K562 (cell line): ENCODE measurements at regions not wholly inside any gene's neighbourhood (a gene's known extent, or its start where the extent isn't known, plus 50 kb on each side); places are given as distances from the start of the nearest gene placed in this dataset.
A peak's percentile ranks its signal among the peaks of the same experiment; 100 is the strongest.

Experiments
- ATAC-seq: fragments of 200-7000 bp; cut with Tn5 transposase; 3 replicates; pipeline ENCODE4 v1.9.1; 2020; ENCODE audit warnings: moderate library complexity
- BruUV-seq: library from RNA; stranded (reverse); fragments of 400-500 nt; replicated peaks from 2 replicates; lab custom pipeline; 2021; lab: Mats Ljungman, UMichigan
- CTCF ChIA-PET: fragments of 300-600 bp; formaldehyde crosslinking; extraction: SDS; loops from one replicate; lab custom pipeline; 2021; ENCODE audit warnings: low intra/inter-chr PET ratio; lab: Yijun Ruan, JAX
- POLR2A ChIA-PET: fragments of 300-600, 350-650 bp; sonication (Branson Sonifier 250); formaldehyde crosslinking; extraction: SDS; loops from one replicate; lab custom pipeline; 2021; ENCODE audit warnings: antibody characterized with exemption, inconsistent platforms; lab: Yijun Ruan, JAX
- DNase-seq, 4 experiments: peaks; one replicate each; pipeline versions ENCODE4 v3.0.0 to v3.0.0-alpha.2; 2011 to 2018; ENCODE audit warnings: low spot score in 3 of 4, mixed read lengths in 3 of 4; ENCODE audit errors: extremely low read depth in 1 of 4
- FAIRE-seq: peaks from 2 replicates; lab custom pipeline; 2011; peaks lifted over from hg19 to GRCh38; lab: Jason Lieb, UNC
- H2AFZ ChIP-seq: 2 replicates; pipeline ENCODE4 v1.6.0; 2011; ENCODE audit warnings: low read depth, low read length, control low read depth, inconsistent platforms
- H3K27ac ChIP-seq: fragments of 200-600 bp; 3 replicates; pipeline ENCODE4 v1.8.0; 2011; ENCODE audit warnings: low read depth, mild to moderate bottlenecking, control low read depth, inconsistent platforms, low read length, moderate library complexity, mixed read lengths; ENCODE audit errors: extremely low read depth
- H3K27me3 ChIP-seq, 2 experiments: fragments of 300-600 bp in 1 of 2; 2 replicates in 1 of 2; 3 replicates in 1 of 2; pipeline versions ENCODE4 v1.6.0 to v1.8.0; 2011; ENCODE audit warnings: inconsistent platforms in 2 of 2, low read length in 2 of 2, mild to moderate bottlenecking in 1 of 2, mixed read lengths in 1 of 2, moderate library complexity in 1 of 2; ENCODE audit not compliant: control insufficient read depth in 2 of 2, insufficient read depth in 2 of 2
- H3K36me3 ChIP-seq: fragments of 300-600 bp; 3 replicates; pipeline ENCODE4 v1.8.0; 2011; ENCODE audit warnings: mild to moderate bottlenecking, low read length, inconsistent platforms; ENCODE audit not compliant: control insufficient read depth, insufficient read depth
- H3K4me1 ChIP-seq, 2 experiments: fragments of 200-600 bp in 1 of 2; replicated peaks in 1 of 2; 2 replicates in 1 of 2; 3 replicates in 1 of 2; pipeline versions ENCODE4 v1.5.1 to v1.8.0; 2011; ENCODE audit warnings: inconsistent platforms in 2 of 2, low read length in 2 of 2, mild to moderate bottlenecking in 1 of 2, mixed read lengths in 1 of 2, moderate library complexity in 1 of 2; ENCODE audit not compliant: control insufficient read depth in 2 of 2, insufficient read depth in 2 of 2
- H3K4me2 ChIP-seq: 2 replicates; pipeline ENCODE4 v1.6.1; 2011; ENCODE audit warnings: low read length, control low read depth, inconsistent platforms, mixed read lengths; ENCODE audit not compliant: insufficient read depth
- H3K4me3 ChIP-seq: fragments of 200-600 bp; sonication (generic), shearing (Covaris generic); 2 replicates; pipeline ENCODE4 v1.5.1; 2016; ENCODE audit warnings: control low read depth, inconsistent platforms
- H3K79me2 ChIP-seq: fragments of 200-600 bp; 3 replicates; pipeline ENCODE4 v1.8.0; 2011; ENCODE audit warnings: low read length, inconsistent platforms; ENCODE audit not compliant: control insufficient read depth, insufficient read depth
- H3K9ac ChIP-seq, 2 experiments: 2 replicates each; pipeline versions ENCODE4 v1.6.0 to v1.6.1; 2011; ENCODE audit warnings: low read depth in 2 of 2, low read length in 2 of 2, control low read depth in 1 of 2, inconsistent platforms in 1 of 2, mild to moderate bottlenecking in 1 of 2, mixed read lengths in 1 of 2; ENCODE audit not compliant: insufficient read depth in 1 of 2
- H3K9me1 ChIP-seq: one replicate; pipeline ENCODE4 v1.6.0; 2011; ENCODE audit warnings: inconsistent platforms, mild to moderate bottlenecking, low read length, moderate library complexity; ENCODE audit not compliant: control insufficient read depth, insufficient read depth
- H3K9me3 ChIP-seq: replicated peaks from 2 replicates; pipeline ENCODE4 v1.5.1; 2011; ENCODE audit warnings: low read depth, low read length, inconsistent platforms; ENCODE audit not compliant: control insufficient read depth, insufficient read depth
- H4K20me1 ChIP-seq: replicated peaks from 2 replicates; pipeline ENCODE4 v1.6.1; 2011; ENCODE audit warnings: low read length, inconsistent platforms, mixed read lengths; ENCODE audit not compliant: control insufficient read depth, insufficient read depth
- CEBPG ChIP-seq, 3 experiments: fragments of 200-800 bp in 1 of 3; sonication (Bioruptor generic) in 1 of 3; sonication (generic) in 1 of 3; formaldehyde crosslinking in 1 of 3; IDR thresholded peaks in 2 of 3; conservative IDR thresholded peaks in 1 of 3; 2 replicates each; pipeline versions ENCODE4 v1.6.1 to v1.8.0; 2016 to 2022; ENCODE audit warnings: missing compliant biosample characterization in 2 of 3, missing genetic modification characterization in 2 of 3, mild to moderate bottlenecking in 1 of 3, missing genetic modification reagents in 1 of 3
- KLF13 ChIP-seq: fragments of 450-650 bp; IDR thresholded peaks from 2 replicates; pipeline ENCODE4 v1.6.1; 2016; ENCODE audit warnings: missing genetic modification characterization, low read depth, mild to moderate bottlenecking, missing compliant biosample characterization, moderate library complexity, borderline replicate concordance
- NR2C1 ChIP-seq, 2 experiments: fragments of 450-650 bp; IDR thresholded peaks; 2 replicates each; pipeline ENCODE4 v1.6.1; 2017; ENCODE audit warnings: mild to moderate bottlenecking in 2 of 2, antibody characterized with exemption in 1 of 2, inconsistent platforms in 1 of 2, missing compliant biosample characterization in 1 of 2, missing genetic modification characterization in 1 of 2
- YBX1 ChIP-seq: fragments of 450-650 bp; IDR thresholded peaks from 2 replicates; pipeline ENCODE4 v1.7.1; 2016; ENCODE audit warnings: mild to moderate bottlenecking
- ZFPM2 ChIP-seq: fragments of 250-450 bp; sonication (Bioruptor Pico); IDR thresholded peaks from 2 replicates; pipeline ENCODE4 v1.5.1; 2022; ENCODE audit warnings: mild to moderate bottlenecking
- ZNF311 ChIP-seq: fragments of 250-450 bp; sonication (Bioruptor Pico); IDR thresholded peaks from 2 replicates; pipeline ENCODE4 v1.4.0; 2020; ENCODE audit warnings: mild to moderate bottlenecking, moderate library complexity
- WGBS: fragments of 100-300 bp; shearing (Covaris generic); methylation state at CpG from one replicate; pipeline ENCODE4 v1.1.6; 2016; ENCODE audit warnings: low coverage, mixed read lengths; ENCODE audit not compliant: insufficient coverage; ENCODE audit errors: missing lambda C conversion rate; 5-methylcytosine and 5-hydroxymethylcytosine counted together
- in situ Hi-C: fragments of 300-500 bp; cut with MboI; formaldehyde crosslinking; loops from 4 replicates; pipeline ENCODE4 v1.15.0; 2018; ENCODE audit warnings: inconsistent platforms, mixed read lengths
- intact Hi-C: fragments of 100-400 bp; cut with micrococcal nuclease; formaldehyde crosslinking; loops from 2 replicates; pipeline ENCODE4 v1.14.2; 2022
- TF ChIP-seq, protein P1 (sequence below): fragments of 200-800 bp; sonication (Bioruptor generic); IDR thresholded peaks from 2 replicates; pipeline ENCODE4 v1.6.1; 2017; ENCODE audit warnings: missing genetic modification characterization, missing compliant biosample characterization
- TF ChIP-seq, protein P2 (sequence below): sonication (generic); formaldehyde crosslinking; IDR thresholded peaks from 2 replicates; pipeline ENCODE4 v1.8.1; 2023; ENCODE audit warnings: mild to moderate bottlenecking, missing genetic modification reagents, moderate library complexity
- TF ChIP-seq, protein P3 (sequence below): fragments of 250-450 bp; sonication (Bioruptor Pico); IDR thresholded peaks from 2 replicates; pipeline ENCODE4 v1.4.0; 2020; ENCODE audit warnings: borderline replicate concordance

DNA sequence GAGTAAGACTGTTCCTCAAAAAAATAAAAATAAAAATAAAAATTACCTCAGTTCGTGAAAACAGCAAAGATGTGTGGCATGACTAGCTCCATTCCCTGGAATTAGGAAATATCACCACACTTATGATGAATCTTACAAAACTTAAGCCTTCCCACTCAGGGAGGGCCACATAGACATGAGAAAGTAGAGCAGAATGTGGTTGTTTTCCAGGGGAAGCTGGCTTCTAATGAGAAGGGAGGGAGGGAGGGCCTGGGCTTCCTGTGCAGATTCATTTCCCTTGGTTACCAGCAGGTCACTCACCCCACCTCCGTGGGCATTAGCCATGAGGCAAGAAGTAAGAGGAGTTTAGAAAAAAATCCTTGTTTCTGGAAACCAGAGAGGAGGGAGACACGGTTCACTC lies 95.9 kb upstream of the RMDN2 start:
- H4K20me1 ChIP-seq = no peaks in the 10 kb centered on the region
- H3K36me3 ChIP-seq = no peaks in the 10 kb centered on the region
- no peak for DNase-seq
- WGBS = 3% methylated on average over 3 of the region's 3 CpGs
- CTCF ChIA-PET = no interaction called here
- intact Hi-C loops = no loop called here
- no peak overlapping the region for H3K9ac ChIP-seq
- no peak for TF ChIP-seq YBX1
- TF ChIP-seq, protein P1, sequence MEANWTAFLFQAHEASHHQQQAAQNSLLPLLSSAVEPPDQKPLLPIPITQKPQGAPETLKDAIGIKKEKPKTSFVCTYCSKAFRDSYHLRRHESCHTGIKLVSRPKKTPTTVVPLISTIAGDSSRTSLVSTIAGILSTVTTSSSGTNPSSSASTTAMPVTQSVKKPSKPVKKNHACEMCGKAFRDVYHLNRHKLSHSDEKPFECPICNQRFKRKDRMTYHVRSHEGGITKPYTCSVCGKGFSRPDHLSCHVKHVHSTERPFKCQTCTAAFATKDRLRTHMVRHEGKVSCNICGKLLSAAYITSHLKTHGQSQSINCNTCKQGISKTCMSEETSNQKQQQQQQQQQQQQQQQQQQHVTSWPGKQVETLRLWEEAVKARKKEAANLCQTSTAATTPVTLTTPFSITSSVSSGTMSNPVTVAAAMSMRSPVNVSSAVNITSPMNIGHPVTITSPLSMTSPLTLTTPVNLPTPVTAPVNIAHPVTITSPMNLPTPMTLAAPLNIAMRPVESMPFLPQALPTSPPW = 0 out of 2 replicates have a peak, but pooled peaks have one; percentile 27
- TF ChIP-seq, all 486 proteins: peak for 1
- Histone ChIP-seq H3K9me1 (no peaks in the 10 kb centered on the region), H3K4me2 (no peak overlapping the region), H3K79me2 (no peaks in the 10 kb centered on the region), H3K4me3 (no peak overlapping the region), H3K9me3 (no peaks in the 10 kb centered on the region), H3K4me1 (no peaks in the 10 kb centered on the region; a peak in 1 of 5 replicates), H2AFZ (no peak overlapping the region), H3K27ac (no peak overlapping the region), H3K27me3 (peaks cover 0 to 3% of the 10 kb centered on the region in 2 experiments; a peak in 2 of 5 replicates)
- FAIRE-seq (no peak), ATAC-seq (no peak)
- no TSS peak for BruUV-seq
- POLR2A ChIA-PET = no interaction called here
- in situ Hi-C loops = no loop called here

DNA sequence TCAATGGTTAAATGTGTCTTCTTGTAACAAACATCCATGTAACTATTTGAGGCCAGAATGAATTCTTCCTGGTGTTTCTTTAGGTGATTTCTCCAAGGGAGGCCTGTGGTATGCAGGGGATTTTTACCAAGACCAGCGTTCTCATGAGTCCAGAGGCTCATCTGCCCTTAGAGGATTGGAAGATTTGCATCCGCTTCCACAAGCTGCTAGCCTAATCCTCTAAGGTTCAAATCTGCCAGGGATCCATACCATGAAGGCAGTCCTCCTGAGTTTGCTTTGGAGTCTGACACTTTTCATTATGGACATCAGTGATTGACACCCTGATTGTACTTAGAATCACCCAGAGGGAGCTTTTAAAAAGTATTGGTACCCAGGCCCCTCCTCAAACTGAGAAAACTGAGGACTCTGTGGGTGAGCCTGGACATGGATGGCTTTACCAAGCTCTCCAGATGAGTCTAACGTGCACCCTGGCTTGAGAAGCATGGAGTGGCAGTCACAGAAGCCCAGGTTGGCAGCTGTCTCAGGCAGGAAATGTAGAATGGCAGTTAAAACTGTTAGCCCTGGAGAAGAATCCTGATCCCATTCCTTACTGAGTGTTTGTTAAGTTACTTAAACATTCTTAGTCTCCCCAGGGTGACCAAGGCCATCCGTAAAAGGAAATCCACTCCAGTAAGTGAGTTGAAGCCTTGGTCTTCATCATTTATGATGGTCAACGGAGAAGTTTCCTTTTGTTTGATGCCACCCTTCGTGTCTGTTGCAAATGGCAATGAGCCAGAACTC lies 95.3 kb upstream of the RMDN2 start:
- BruUV-seq = no TSS peak
- intact Hi-C loops = loop anchor here (5.0 kb wide), 1 partner anchor 47 kb away; no protein-coding TSS in a partner anchor
- ChIA-PET POLR2A (no interaction called here), CTCF (no interaction called here)
- WGBS = 5% methylated on average over 5 of the region's 6 CpGs
- no peak overlapping the region for H3K4me3 ChIP-seq
- H3K27me3 ChIP-seq = peaks cover 0 to 3% of the 10 kb centered on the region in 2 experiments; a peak in 2 of 5 replicates
- no peak overlapping the region for H3K27ac ChIP-seq
- H3K79me2 ChIP-seq = no peaks in the 10 kb centered on the region
- no peak overlapping the region for H3K9ac ChIP-seq
- H3K4me2 ChIP-seq = no peak overlapping the region
- H3K4me1 ChIP-seq = no peaks in the 10 kb centered on the region
- no peaks in the 10 kb centered on the region for H4K20me1 ChIP-seq
- no peaks in the 10 kb centered on the region for H3K9me1 ChIP-seq
- no peaks in the 10 kb centered on the region for H3K36me3 ChIP-seq
- ATAC-seq (no peak), FAIRE-seq (no peak), DNase-seq (no peak)
- H3K9me3 ChIP-seq = no peaks in the 10 kb centered on the region
- in situ Hi-C loops = loop anchor here (5.0 kb wide), 1 partner anchor 433 kb away; no protein-coding TSS in a partner anchor
- no peak overlapping the region for H2AFZ ChIP-seq
- TF ChIP-seq ZNF311 = no peak
- TF ChIP-seq KLF13 = no peak
- TF ChIP-seq CEBPG (CRISPR knock-in tag; IDR thresholded peaks at IDR 0.05) = no peak
- no peak for TF ChIP-seq CEBPG (tag; conservative IDR thresholded peaks at IDR 0.05 in 1 of 2, IDR thresholded peaks at IDR 0.05 in 1 of 2)
- no peak for TF ChIP-seq ZFPM2 (CRISPR knock-in tag)
- TF ChIP-seq, protein P2, sequence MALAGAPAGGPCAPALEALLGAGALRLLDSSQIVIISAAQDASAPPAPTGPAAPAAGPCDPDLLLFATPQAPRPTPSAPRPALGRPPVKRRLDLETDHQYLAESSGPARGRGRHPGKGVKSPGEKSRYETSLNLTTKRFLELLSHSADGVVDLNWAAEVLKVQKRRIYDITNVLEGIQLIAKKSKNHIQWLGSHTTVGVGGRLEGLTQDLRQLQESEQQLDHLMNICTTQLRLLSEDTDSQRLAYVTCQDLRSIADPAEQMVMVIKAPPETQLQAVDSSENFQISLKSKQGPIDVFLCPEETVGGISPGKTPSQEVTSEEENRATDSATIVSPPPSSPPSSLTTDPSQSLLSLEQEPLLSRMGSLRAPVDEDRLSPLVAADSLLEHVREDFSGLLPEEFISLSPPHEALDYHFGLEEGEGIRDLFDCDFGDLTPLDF (CRISPR knock-in tag) = no peak
- TF ChIP-seq NR2C1 (IDR thresholded peaks at IDR 0.05) = no peak
- TF ChIP-seq NR2C1 (tag; IDR thresholded peaks at IDR 0.05) = no peak
- TF ChIP-seq, protein P3, sequence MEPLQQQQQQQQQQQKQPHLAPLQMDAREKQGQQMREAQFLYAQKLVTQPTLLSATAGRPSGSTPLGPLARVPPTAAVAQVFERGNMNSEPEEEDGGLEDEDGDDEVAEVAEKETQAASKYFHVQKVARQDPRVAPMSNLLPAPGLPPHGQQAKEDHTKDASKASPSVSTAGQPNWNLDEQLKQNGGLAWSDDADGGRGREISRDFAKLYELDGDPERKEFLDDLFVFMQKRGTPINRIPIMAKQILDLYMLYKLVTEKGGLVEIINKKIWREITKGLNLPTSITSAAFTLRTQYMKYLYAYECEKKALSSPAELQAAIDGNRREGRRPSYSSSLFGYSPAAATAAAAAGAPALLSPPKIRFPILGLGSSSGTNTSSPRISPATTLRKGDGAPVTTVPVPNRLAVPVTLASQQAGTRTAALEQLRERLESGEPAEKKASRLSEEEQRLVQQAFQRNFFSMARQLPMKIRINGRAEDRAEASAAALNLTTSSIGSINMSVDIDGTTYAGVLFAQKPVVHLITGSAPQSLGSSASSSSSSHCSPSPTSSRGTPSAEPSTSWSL = no peak
